ENCODE measurements at regions not wholly inside any gene's neighbourhood (a gene's known extent, or its start where the extent isn't known, plus 50 kb on each side); places are given as distances from the start of the nearest gene placed in this dataset.

DNA sequence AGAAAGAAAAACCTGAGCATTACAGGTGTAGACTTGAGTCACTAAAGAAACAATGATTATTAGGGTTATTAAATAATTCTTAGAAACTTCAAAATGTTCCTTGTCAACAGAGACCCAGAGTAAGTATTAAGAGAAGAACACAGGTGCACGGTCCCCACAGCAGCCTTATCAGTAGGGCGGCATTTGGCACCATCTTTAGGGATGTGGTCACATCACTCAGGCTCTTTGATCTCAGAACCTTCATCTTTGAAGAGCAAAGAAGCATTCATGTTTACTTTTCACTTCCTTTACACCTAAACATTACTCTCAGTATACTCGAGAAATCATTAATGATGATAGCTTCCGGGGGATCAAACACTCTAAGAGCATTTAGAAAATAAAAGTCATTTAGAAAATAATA lies 928.7 kb downstream of the KCNJ2 start:
- H3K4me2 ChIP-seq (ENCODE audit: control insufficient read depth, extremely low read depth, insufficient read depth, low read depth, low read length): no peak overlapping the region
- dilution Hi-C loops (cut with MboI; ENCODE audit: extremely low pct_ligation_motif_present, low sequenced_read_pairs): no loop called here
- H4K20me1 ChIP-seq (ENCODE audit: control insufficient read depth, extremely low read depth, insufficient read depth, low read length): no peaks in the 10 kb centered on the region
- H3K9ac ChIP-seq (ENCODE audit: control insufficient read depth, extremely low read depth, insufficient read depth, low read length): no peak overlapping the region
- no peak overlapping the region for H2AFZ ChIP-seq (ENCODE audit: control insufficient read depth, low read length)
- H3K79me2 ChIP-seq (ENCODE audit: control insufficient read depth, insufficient read depth, low read length): no peaks in the 10 kb centered on the region
- H3K36me3 ChIP-seq (ENCODE audit: control insufficient read depth in 2 of 2, extremely low read depth in 1 of 2, insufficient read depth in 2 of 2, low read length in 2 of 2): no peaks in the 10 kb centered on the region
- H3K4me3 ChIP-seq (ENCODE audit: control insufficient read depth in 2 of 3, extremely low read depth in 1 of 3, insufficient read depth in 2 of 3, low read depth in 1 of 3, low read length in 3 of 3): no peak overlapping the region
- no peaks in the 10 kb centered on the region for H3K27me3 ChIP-seq (ENCODE audit: control insufficient read depth, extremely low read depth, insufficient read depth, low read length)
- FAIRE-seq (no peak), DNase-seq (ENCODE audit: low read depth, low spot score) (no peak)
- H3K9me3 ChIP-seq (ENCODE audit: control insufficient read depth, low read depth, low read length): no peaks in the 10 kb centered on the region
- H3K27ac ChIP-seq (ENCODE audit: control insufficient read depth, insufficient read depth, low read length): no peak overlapping the region
- TF ChIP-seq EZH2 (IDR thresholded peaks at IDR 0.05; ENCODE audit: low read length): no peak
- TF ChIP-seq, protein P1, sequence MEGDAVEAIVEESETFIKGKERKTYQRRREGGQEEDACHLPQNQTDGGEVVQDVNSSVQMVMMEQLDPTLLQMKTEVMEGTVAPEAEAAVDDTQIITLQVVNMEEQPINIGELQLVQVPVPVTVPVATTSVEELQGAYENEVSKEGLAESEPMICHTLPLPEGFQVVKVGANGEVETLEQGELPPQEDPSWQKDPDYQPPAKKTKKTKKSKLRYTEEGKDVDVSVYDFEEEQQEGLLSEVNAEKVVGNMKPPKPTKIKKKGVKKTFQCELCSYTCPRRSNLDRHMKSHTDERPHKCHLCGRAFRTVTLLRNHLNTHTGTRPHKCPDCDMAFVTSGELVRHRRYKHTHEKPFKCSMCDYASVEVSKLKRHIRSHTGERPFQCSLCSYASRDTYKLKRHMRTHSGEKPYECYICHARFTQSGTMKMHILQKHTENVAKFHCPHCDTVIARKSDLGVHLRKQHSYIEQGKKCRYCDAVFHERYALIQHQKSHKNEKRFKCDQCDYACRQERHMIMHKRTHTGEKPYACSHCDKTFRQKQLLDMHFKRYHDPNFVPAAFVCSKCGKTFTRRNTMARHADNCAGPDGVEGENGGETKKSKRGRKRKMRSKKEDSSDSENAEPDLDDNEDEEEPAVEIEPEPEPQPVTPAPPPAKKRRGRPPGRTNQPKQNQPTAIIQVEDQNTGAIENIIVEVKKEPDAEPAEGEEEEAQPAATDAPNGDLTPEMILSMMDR (optimal IDR thresholded peaks at IDR 0.05 in 1 of 3, IDR thresholded peaks at IDR 0.05 in 1 of 3, conservative IDR thresholded peaks at IDR 0.05 in 1 of 3; ENCODE audit: extremely low read depth in 1 of 3, insufficient read depth in 2 of 3, low read length in 3 of 3): no peak
- no peaks in the 10 kb centered on the region for H3K9me1 ChIP-seq (ENCODE audit: control insufficient read depth, extremely low read depth, insufficient read depth, low read length)
- H3K4me1 ChIP-seq (ENCODE audit: control insufficient read depth, extremely low read depth, insufficient read depth, low read length): no peaks in the 10 kb centered on the region

- H3K79me2 ChIP-seq (ENCODE audit: control insufficient read depth, insufficient read depth, low read length): no peaks in the 10 kb centered on the region
- no peak for DNase-seq (ENCODE audit: low read depth, low spot score)
- no peaks in the 10 kb centered on the region for H3K4me1 ChIP-seq (ENCODE audit: control insufficient read depth, extremely low read depth, insufficient read depth, low read length)
- H2AFZ ChIP-seq (ENCODE audit: control insufficient read depth, low read length): no peak overlapping the region
- H3K4me2 ChIP-seq (ENCODE audit: control insufficient read depth, extremely low read depth, insufficient read depth, low read depth, low read length): no peak overlapping the region
- H3K27ac ChIP-seq (ENCODE audit: control insufficient read depth, insufficient read depth, low read length): no peak overlapping the region
- H3K27me3 ChIP-seq (ENCODE audit: control insufficient read depth, extremely low read depth, insufficient read depth, low read length): no peaks in the 10 kb centered on the region
- no peak overlapping the region for H3K9ac ChIP-seq (ENCODE audit: control insufficient read depth, extremely low read depth, insufficient read depth, low read length)
- TF ChIP-seq, protein P1 (optimal IDR thresholded peaks at IDR 0.05 in 1 of 3, IDR thresholded peaks at IDR 0.05 in 1 of 3, conservative IDR thresholded peaks at IDR 0.05 in 1 of 3; ENCODE audit: extremely low read depth in 1 of 3, insufficient read depth in 2 of 3, low read length in 3 of 3): no peak
- no peaks in the 10 kb centered on the region for H3K9me3 ChIP-seq (ENCODE audit: control insufficient read depth, low read depth, low read length)
- H4K20me1 ChIP-seq (ENCODE audit: control insufficient read depth, extremely low read depth, insufficient read depth, low read length): no peaks in the 10 kb centered on the region
- no peaks in the 10 kb centered on the region for H3K9me1 ChIP-seq (ENCODE audit: control insufficient read depth, extremely low read depth, insufficient read depth, low read length)
- H3K36me3 ChIP-seq (ENCODE audit: control insufficient read depth in 2 of 2, extremely low read depth in 1 of 2, insufficient read depth in 2 of 2, low read length in 2 of 2): no peaks in the 10 kb centered on the region
- no peak for FAIRE-seq
- dilution Hi-C loops (cut with MboI; ENCODE audit: extremely low pct_ligation_motif_present, low sequenced_read_pairs): no loop called here
- H3K4me3 ChIP-seq (ENCODE audit: control insufficient read depth in 2 of 3, extremely low read depth in 1 of 3, insufficient read depth in 2 of 3, low read depth in 1 of 3, low read length in 3 of 3): no peak overlapping the region
Measured at GRCh38 chr17:71099003-71099714, 929.8 kb downstream of the KCNJ2 start.

Data from keratinocyte (primary cell).